Endodermal cell (in vitro differentiated cells): ENCODE measurements at regions not wholly inside any gene's neighbourhood (a gene's known extent, or its start where the extent isn't known, plus 50 kb on each side); places are given as distances from the start of the nearest gene placed in this dataset.

ENCODE experiments used
- DNase-seq: peaks from one replicate; pipeline ENCODE4 v3.0.0-alpha.2; 2017
- H3K27ac ChIP-seq: 2 replicates; pipeline ENCODE4 v1.5.1; 2013; ENCODE audit warnings: mild to moderate bottlenecking, low read depth, low read length, moderate library complexity
- H3K27me3 ChIP-seq: 2 replicates; pipeline ENCODE4 v1.6.1; 2013; ENCODE audit warnings: mild to moderate bottlenecking, low read length, moderate library complexity; ENCODE audit not compliant: insufficient read depth, control insufficient read depth, poor library complexity, severe bottlenecking
- H3K36me3 ChIP-seq: 2 replicates; pipeline ENCODE4 v1.7.0; 2013; ENCODE audit warnings: mild to moderate bottlenecking, low read length, moderate library complexity; ENCODE audit not compliant: control insufficient read depth, insufficient read depth
- H3K4me1 ChIP-seq: one replicate; pipeline ENCODE4 v1.7.0; 2013; ENCODE audit warnings: low read length; ENCODE audit not compliant: control insufficient read depth, insufficient read depth
- H3K4me3 ChIP-seq: 2 replicates; pipeline ENCODE4 v1.5.1; 2013; ENCODE audit warnings: mild to moderate bottlenecking, low read length, moderate library complexity
- H3K9ac ChIP-seq: 2 replicates; pipeline ENCODE4 v1.6.1; 2013; ENCODE audit warnings: mild to moderate bottlenecking, low read length, moderate library complexity; ENCODE audit not compliant: poor library complexity, severe bottlenecking; ENCODE audit errors: extremely low read depth
- H3K9me3 ChIP-seq: 2 replicates; pipeline ENCODE4 v1.6.1; 2013; ENCODE audit warnings: mild to moderate bottlenecking, low read length, moderate library complexity; ENCODE audit not compliant: control insufficient read depth
- H3K27ac Mint-ChIP-seq: 2 replicates; pipeline ENCODE4 v1.8.0; 2020; ENCODE audit warnings: mixed read lengths
- H3K27me3 Mint-ChIP-seq: 2 replicates; pipeline ENCODE4 v1.8.0; 2021; ENCODE audit warnings: mild to moderate bottlenecking, mixed read lengths; ENCODE audit not compliant: insufficient read depth
- H3K36me3 Mint-ChIP-seq: 2 replicates; pipeline ENCODE4 v1.8.0; 2020; ENCODE audit warnings: low read depth, mixed read lengths
- H3K4me1 Mint-ChIP-seq: 2 replicates; pipeline ENCODE4 v1.8.0; 2020; ENCODE audit warnings: mixed read lengths
- H3K4me3 Mint-ChIP-seq: 2 replicates; pipeline ENCODE4 v1.8.0; 2020; ENCODE audit warnings: mild to moderate bottlenecking, moderate library complexity, mixed read lengths
- H3K9me3 Mint-ChIP-seq: 2 replicates; pipeline ENCODE4 v1.8.0; 2020; ENCODE audit warnings: mild to moderate bottlenecking, mixed read lengths
- WGBS, 2 experiments: methylation state at CpG; one replicate each; pipeline versions ENCODE4 v1.1.5 to v1.1.7; 2013; ENCODE audit warnings: missing lambda C conversion rate in 2 of 2, mixed read lengths in 1 of 2; ENCODE audit not compliant: insufficient coverage in 1 of 2, insufficient read length in 1 of 2; 5-methylcytosine and 5-hydroxymethylcytosine counted together
- TF ChIP-seq, protein P1 (sequence below): fragments of 200-600 bp; sonication (generic); conservative IDR thresholded peaks from 2 replicates; pipeline ENCODE4 v1.5.0; 2021; ENCODE audit warnings: antibody characterized with exemption, mild to moderate bottlenecking

DNA sequence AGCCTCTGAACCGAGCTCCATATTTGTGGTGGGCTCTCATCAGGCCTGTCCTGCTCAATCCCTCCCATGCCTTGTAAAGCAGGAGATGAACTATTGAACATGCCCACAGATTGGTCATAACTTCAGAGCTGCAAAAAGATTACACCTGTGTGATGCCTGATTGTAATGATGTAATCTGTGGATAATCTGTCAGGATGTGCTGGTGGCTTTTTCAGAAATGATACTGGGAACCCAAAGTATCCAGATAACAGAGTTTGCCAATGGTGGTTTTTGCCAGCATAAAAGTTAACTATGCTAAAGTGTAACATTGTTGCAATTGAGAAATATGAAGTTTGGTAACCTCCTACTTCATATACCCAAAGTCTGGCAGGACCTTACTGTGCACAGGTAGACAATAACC is 393.4 kb downstream of the RAPGEF2 start:
- DNase-seq, result no peak
- Histone ChIP-seq H3K4me1 (peaks cover 7% of the 10 kb centered on the region), H3K27ac (no peak overlapping the region), H3K9ac (no peak overlapping the region), H3K9me3 (peaks cover 29% of the 10 kb centered on the region), H3K4me3 (no peak overlapping the region), H3K27me3 (no peaks in the 10 kb centered on the region), H3K36me3 (no peaks in the 10 kb centered on the region)
- Mint-ChIP-seq H3K27me3 (no peaks in the 10 kb centered on the region), H3K4me3 (no peak overlapping the region), H3K27ac (no peak overlapping the region), H3K9me3 (peaks cover 29% of the 10 kb centered on the region), H3K4me1 (peaks cover 12% of the 10 kb centered on the region), H3K36me3 (peaks cover 8% of the 10 kb centered on the region)
- WGBS, 2 experiments, result 83 to 93% methylated on average over 1 of the region's 1 CpG
- TF ChIP-seq, protein P1, sequence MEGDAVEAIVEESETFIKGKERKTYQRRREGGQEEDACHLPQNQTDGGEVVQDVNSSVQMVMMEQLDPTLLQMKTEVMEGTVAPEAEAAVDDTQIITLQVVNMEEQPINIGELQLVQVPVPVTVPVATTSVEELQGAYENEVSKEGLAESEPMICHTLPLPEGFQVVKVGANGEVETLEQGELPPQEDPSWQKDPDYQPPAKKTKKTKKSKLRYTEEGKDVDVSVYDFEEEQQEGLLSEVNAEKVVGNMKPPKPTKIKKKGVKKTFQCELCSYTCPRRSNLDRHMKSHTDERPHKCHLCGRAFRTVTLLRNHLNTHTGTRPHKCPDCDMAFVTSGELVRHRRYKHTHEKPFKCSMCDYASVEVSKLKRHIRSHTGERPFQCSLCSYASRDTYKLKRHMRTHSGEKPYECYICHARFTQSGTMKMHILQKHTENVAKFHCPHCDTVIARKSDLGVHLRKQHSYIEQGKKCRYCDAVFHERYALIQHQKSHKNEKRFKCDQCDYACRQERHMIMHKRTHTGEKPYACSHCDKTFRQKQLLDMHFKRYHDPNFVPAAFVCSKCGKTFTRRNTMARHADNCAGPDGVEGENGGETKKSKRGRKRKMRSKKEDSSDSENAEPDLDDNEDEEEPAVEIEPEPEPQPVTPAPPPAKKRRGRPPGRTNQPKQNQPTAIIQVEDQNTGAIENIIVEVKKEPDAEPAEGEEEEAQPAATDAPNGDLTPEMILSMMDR, result no peak

DNA sequence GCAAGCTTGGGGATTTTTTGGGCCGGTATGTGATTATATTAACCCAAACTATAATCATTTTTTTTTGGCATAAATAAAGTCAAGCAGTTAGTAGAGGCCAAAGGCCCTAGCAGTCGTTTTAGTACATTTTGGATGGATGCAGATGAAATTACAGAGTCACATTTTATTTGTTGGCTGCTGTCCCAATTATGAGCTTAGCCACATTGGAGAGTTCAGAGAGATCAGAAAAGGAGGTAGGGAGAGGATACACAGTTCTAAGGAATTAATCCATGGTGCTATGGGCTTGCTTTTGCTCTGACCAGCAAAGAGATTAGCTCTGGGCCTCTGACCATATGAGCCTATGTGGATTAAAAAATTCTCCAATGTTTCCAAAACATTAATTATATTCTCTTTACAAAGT is 395.1 kb downstream of the RAPGEF2 start:
- H3K27ac ChIP-seq, result no peak overlapping the region
- H3K9me3 ChIP-seq, result peaks cover 12% of the 10 kb centered on the region
- no peak overlapping the region for H3K4me3 Mint-ChIP-seq
- no peak for DNase-seq
- H3K4me3 ChIP-seq, result no peak overlapping the region
- H3K27ac Mint-ChIP-seq, result no peak overlapping the region
- H3K9me3 Mint-ChIP-seq, result peaks cover 12% of the 10 kb centered on the region
- H3K4me1 Mint-ChIP-seq, result peaks cover 20% of the 10 kb centered on the region
- H3K27me3 Mint-ChIP-seq, result no peaks in the 10 kb centered on the region
- peaks cover 7% of the 10 kb centered on the region for H3K4me1 ChIP-seq
- 94 to 100% methylated on average over 1 to 2 of the region's 2 CpGs for WGBS, 2 experiments
- no peaks in the 10 kb centered on the region for H3K27me3 ChIP-seq
- peaks cover 5% of the 10 kb centered on the region for H3K36me3 Mint-ChIP-seq
- H3K9ac ChIP-seq, result no peak overlapping the region
- H3K36me3 ChIP-seq, result no peaks in the 10 kb centered on the region
- TF ChIP-seq, protein P1, result no peak

DNA sequence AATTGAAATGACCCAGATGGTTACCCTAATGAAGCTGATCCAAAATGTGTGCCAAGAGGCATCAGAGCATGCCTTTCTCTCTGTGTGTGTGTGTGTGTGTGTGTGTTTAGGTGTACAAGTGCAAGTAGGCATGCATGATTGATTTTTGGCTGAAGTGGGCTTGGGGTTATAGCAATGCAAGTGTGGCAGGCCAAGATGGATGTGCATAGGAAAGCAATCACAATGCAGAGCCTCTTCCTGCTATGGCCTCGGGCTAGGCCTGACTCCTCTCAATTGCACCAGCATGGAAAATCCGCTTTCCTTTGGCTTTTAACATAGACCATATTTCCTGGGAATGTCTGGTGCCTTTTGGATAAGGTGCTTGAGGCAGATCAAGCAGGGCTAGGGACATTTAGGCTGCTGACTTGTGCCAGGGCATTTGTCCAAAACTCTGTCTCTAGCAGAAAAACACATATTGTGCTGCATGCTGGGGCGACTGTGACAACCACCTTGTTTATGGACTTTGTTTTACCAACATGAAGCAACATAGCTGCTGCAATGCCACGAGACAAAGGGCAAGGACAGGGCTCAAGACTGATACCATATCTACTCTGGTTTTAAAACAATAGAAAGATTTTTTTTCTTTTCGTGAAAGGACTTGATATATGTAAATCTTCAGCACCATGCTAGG is 395.7 kb downstream of the RAPGEF2 start:
- TF ChIP-seq, protein P1, result no peak
- Mint-ChIP-seq H3K9me3 (peaks cover 6% of the 10 kb centered on the region), H3K27me3 (no peaks in the 10 kb centered on the region), H3K4me3 (no peak overlapping the region), H3K27ac (no peak overlapping the region), H3K4me1 (peaks cover 26% of the 10 kb centered on the region), H3K36me3 (no peaks in the 10 kb centered on the region)
- Histone ChIP-seq H3K9ac (no peak overlapping the region), H3K4me1 (peaks cover 13% of the 10 kb centered on the region), H3K36me3 (no peaks in the 10 kb centered on the region), H3K27me3 (no peaks in the 10 kb centered on the region), H3K4me3 (no peak overlapping the region), H3K9me3 (peaks cover 6% of the 10 kb centered on the region), H3K27ac (peak overlapping the region; percentile 46)
- no peak for DNase-seq
- 93 to 100% methylated on average over 2 to 4 of the region's 5 CpGs for WGBS, 2 experiments
